ENCODE measurements at regions not wholly inside any gene's neighbourhood (a gene's known extent, or its start where the extent isn't known, plus 50 kb on each side); places are given as distances from the start of the nearest gene placed in this dataset.

- no peak for TF ChIP-seq TAF1 (IDR thresholded peaks at IDR 0.05; ENCODE audit: borderline replicate concordance, insufficient read depth, low read length)
- TF ChIP-seq POLR2AphosphoS5 (IDR thresholded peaks at IDR 0.05; ENCODE audit: low read depth, low read length): no peak
- TF ChIP-seq SIN3A (IDR thresholded peaks at IDR 0.05; ENCODE audit: borderline replicate concordance, insufficient read depth, low read length): no peak
Measured at GRCh38 chr9:95609426-95609825, 92.7 kb upstream of the PTCH1 start.

Measured in PFSK-1 (cell line).